NCI-H146 treated with DMSO at 0.1 percent for 48 hours (cell line): ENCODE measurements at regions not wholly inside any gene's neighbourhood (a gene's known extent, or its start where the extent isn't known, plus 50 kb on each side); places are given as distances from the start of the nearest gene placed in this dataset.
"Not testable (repeated sequence)": the region's sequence is repeated elsewhere in the genome, so short reads cannot be mapped to it uniquely, and the experiment has no call there.

ENCODE experiments used
- DNase-seq: peaks from one replicate; lab custom pipeline; 2025; ENCODE audit not compliant: unreplicated experiment; lab: John Stamatoyannopoulos, UW

- no peak for DNase-seq
Observed at GRCh38 chr14:28820677-28821076, 54.1 kb downstream of the FOXG1 start.

DNA sequence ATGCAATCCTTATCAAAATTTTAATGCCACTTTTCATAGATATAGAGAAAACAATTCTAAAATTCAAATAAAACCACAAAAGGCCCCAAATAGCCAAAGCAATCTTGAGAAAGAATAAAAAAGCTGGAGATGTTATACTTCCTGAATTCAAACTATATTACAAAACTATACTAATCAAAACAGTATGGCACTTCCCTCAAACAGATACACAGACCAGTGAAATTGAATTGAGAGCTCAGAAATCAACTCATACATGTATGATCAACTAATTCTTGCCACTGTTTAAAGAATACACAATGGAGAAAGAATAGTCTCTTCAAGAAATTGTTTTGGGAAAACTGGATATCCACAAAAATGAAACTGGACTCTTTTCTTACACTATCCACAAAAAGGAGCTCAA lies 55.4 kb downstream of the FOXG1 start:
- no peak for DNase-seq

- DNase-seq, result no peak
Observed at GRCh38 chr14:28823245-28823644, 56.7 kb downstream of the FOXG1 start.

GRCh38 chr14:28830115-28830534 lies 63.5 kb downstream of the FOXG1 start:
- DNase-seq, result no peak

- no peak for DNase-seq
Observed at GRCh38 chr14:28831126-28831525, 64.5 kb downstream of the FOXG1 start.

DNA sequence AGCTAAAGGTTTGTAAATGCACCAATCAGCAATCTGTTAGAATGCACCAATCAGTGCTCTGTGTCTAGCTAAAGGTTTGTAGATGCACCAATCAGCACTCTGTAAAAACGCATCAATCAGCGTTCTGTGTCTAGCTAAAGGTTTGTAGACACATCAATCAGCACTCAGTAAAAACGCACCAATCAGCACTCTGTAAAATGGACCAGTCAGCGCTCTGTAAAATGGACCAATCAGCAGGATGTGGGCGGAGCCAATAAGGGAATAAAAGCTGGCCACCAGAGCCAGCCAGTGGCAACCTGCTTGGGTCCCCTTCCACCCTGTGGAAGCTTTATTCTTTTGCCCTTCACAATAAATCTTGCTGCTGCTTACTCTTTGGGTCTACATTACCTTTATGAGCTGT lies 76.0 kb downstream of the FOXG1 start:
- DNase-seq, result not testable (repeated sequence)

DNA sequence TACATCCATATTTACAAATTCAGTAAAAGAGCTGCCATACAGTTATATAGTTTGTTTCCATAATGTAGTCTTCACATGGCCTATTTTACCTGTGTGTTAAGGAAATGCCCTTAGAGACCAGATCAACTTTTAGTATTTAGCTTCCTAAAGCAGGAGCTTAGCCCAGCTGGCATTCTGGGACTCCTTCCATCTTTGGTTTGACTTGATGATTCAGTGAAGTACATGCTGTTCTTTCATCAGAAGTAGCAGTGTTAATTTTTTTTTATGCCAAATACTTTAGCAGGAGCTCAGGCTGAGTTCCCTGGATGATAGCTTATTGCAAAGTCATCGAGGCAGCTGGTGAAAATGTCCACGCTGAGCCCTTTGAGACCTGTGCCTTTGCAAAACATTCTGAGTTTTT lies 101.0 kb downstream of the FOXG1 start:
- DNase-seq, result no peak

- no peak for DNase-seq
Observed at GRCh38 chr14:28870033-28870564, 103.5 kb downstream of the FOXG1 start.

DNA sequence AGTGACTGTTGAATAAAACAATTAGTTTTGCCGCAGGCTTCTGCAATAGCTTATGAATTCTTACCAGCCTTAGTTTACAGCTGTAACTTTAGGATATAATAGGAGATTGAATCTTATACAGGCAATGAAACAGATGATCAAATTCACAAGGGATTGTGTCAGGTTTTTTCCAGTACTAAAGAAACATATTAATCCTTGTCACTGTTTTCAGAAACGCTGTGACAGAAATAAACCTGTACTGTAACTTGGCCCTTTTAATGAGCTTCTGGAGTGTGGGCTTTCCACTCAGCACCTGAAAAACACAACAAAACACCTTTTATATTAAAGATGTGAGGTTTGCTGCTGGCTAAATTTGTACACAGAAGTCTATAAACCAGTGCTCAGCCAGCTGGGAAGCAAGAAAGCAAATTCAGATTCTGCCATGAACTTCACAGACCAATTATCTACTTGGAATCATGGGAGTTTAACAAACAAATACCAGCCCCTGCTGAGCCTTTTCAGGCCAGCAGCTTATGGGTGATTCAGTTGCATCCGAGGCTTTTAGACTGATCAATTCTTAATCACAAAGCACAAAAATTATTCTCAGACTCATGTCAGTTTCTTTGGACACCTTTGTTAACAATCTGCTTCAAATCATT lies 109.5 kb downstream of the FOXG1 start:
- peak; percentile 95 for DNase-seq

DNA sequence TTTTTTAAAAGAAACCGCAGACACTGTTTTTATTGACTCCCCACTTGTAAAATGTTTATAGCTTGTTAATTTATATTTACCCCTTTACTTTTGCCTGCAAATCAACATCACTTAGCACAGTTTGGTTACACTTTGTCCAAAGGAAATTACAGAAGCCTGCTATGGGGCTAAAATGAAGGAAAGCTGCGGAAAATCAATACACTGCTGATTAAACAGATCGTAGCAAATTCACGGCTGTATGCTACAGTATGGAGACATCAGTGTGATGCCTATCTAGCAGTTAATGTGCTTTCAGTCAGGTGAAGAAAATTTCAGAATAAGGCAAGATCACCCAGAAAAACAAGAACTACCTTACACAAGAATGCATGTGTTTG lies 110.0 kb downstream of the FOXG1 start:
- DNase-seq, result peak; percentile 95

DNA sequence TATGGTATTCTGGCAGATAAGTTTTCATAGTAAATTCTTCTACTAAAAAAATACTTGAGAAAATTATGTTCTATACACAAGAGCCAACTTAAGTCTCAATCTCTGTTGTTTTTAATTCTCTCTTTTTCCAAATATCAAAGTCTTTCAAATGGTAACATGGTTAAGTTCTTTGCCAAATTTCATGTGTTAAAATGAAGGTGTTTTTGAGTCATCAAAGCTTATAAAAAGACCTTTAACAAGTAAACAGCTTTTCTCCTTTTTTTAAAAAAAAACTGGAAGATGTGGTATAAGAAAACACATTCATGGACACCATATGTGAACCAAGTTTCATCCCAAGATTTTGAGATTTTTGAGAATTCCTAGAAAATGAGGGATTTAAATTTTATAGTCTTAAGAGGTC lies 111.3 kb downstream of the FOXG1 start:
- no peak for DNase-seq

DNA sequence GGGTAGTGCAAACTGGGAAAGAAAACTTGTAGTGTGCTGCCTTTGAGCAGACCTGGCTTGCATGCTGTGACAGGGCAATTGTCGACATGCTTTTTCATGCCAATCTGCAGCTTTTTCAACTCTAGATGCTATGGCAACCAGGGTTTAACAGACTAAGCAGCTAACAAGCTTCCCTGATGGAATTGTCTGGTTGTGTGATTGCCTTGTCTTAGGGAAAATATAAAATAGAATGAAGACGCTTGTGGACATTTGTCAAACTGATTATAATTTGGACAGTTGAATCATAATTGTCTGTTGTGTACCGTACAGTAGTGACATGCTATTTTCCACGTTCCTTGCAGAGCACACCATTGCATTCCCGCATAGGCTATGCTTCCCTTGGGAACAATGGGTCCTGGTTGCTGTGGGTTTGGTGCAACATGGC lies 113.0 kb downstream of the FOXG1 start:
- DNase-seq, result peak; percentile 96

- no peak for DNase-seq
Observed at GRCh38 chr14:28886940-28887339, 120.4 kb downstream of the FOXG1 start.

- DNase-seq, result no peak
Observed at GRCh38 chr14:28895389-28895788, 128.8 kb downstream of the FOXG1 start.

DNA sequence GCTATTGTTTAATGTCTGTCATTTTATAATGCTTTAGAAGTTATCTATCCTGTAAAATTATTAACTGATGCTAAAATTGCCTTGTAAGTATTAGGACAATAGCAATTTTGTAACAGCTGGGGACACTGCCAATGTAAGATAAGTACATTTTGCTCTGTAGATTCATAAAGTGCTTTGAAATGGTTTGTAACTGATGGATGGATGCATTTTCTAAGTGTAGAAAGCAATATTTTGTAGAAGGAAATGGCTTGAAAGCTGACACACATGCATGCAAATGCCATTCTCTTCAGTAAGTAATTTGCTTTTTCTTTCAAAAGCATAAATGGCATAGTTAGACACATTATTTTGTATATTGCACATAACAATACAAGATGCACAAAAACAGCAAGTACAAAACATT lies 129.8 kb downstream of the FOXG1 start:
- DNase-seq, result no peak

GRCh38 chr14:28901631-28902030 lies 135.0 kb downstream of the FOXG1 start:
- DNase-seq, result no peak

- no peak for DNase-seq
Observed at GRCh38 chr14:28902930-28903329, 136.3 kb downstream of the FOXG1 start.

DNA sequence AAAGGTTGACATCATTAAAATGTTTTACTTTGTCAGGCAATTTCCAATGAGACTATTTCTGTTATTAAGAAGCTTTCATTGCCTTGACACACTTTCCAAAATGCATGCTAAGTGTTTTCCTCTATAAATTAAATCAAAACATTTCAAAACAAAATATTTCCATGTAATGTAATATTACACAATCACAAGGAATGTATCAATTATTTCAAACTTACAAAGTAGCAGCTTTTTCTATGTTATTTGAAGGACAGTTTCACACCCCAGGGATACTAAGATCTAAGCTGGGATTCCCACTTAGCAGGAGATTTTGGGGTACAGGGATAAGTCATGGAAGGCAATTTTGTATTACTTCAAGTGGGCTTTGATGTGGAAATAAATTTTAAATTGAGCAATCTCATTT lies 144.9 kb downstream of the FOXG1 start:
- DNase-seq, result no peak

- DNase-seq, result no peak
Observed at GRCh38 chr14:28913056-28913455, 146.5 kb downstream of the FOXG1 start.

DNA sequence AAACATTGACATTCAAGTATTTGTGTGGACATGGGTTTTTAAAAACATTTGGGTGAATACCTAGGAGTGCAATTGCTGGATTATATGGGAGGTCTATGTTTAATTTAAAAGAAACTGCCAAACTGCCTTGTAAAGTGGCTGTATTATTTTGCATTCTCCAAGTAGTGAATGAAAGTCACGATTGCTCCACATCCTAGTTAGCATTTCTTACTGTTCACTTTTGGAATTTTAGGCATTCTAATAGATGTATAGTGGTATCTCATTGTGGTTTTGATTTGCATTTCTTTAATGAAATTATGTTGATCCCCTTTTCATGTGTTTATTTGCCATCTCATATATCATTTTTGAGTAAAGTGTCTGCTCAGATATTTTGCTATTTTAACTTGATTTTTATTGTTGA lies 159.5 kb downstream of the FOXG1 start:
- DNase-seq, result no peak

- DNase-seq, result no peak
Observed at GRCh38 chr14:28931999-28932398, 165.4 kb downstream of the FOXG1 start.

GRCh38 chr14:28936601-28937000 lies 170.0 kb downstream of the FOXG1 start:
- DNase-seq, result no peak

DNA sequence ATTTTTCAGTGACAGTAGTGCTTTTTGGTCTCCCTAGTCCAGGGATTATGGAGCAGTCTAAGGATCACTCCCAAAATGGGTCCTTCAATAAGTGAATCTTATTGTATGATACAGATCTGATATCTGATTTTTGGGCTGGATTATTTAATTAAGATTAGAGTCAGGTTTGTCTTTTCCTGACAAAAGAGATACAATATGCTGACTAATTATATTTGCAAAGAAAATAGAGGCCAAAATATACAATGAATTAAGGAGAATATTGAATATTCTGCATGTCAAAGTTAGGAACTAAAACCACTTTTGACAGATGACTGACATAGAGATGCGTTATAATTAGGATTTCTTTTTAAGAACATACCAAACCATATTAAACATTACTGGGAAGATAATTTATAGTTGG lies 175.2 kb downstream of the FOXG1 start:
- no peak for DNase-seq
